ENCODE measurements at regions not wholly inside any gene's neighbourhood (a gene's known extent, or its start where the extent isn't known, plus 50 kb on each side); places are given as distances from the start of the nearest gene placed in this dataset.

GRCh38 chr2:100207411-100207885 lies 65.1 kb upstream of the AFF3 start:
- no peak for FAIRE-seq
- in situ Hi-C loops (cut with MboI), result no loop called here
- no peak overlapping the region for H3K4me3 ChIP-seq
- no TSS peak for BruUV-seq (replicated peaks)
- ChIA-PET POLR2A (interaction anchor here (0.6 kb wide), 1 partner anchor 316 kb away, joined by 4 read pairs; no protein-coding TSS in a partner anchor), CTCF (ENCODE audit: low intra/inter-chr PET ratio) (no interaction called here)
- intact Hi-C loops (cut with micrococcal nuclease), result no loop called here
- no peak for ATAC-seq
- no peak overlapping the region for H3K4me2 ChIP-seq (ENCODE audit: insufficient read depth, low read length)
- no peaks in the 10 kb centered on the region for H3K36me3 ChIP-seq (ENCODE audit: control insufficient read depth, insufficient read depth, low read length)
- no peak for DNase-seq (ENCODE audit: extremely low read depth in 1 of 4, low spot score in 3 of 4)
- no peak overlapping the region for H3K9ac ChIP-seq (ENCODE audit: insufficient read depth in 1 of 2, low read depth in 2 of 2, low read length in 2 of 2)
- no peaks in the 10 kb centered on the region for H3K9me1 ChIP-seq (ENCODE audit: control insufficient read depth, insufficient read depth, low read length)
- no peaks in the 10 kb centered on the region for H4K20me1 ChIP-seq (replicated peaks; ENCODE audit: control insufficient read depth, insufficient read depth, low read length)
- no peak overlapping the region for H3K27ac ChIP-seq (ENCODE audit: extremely low read depth, low read depth, low read length)
- H3K79me2 ChIP-seq (ENCODE audit: control insufficient read depth, insufficient read depth, low read length), result no peaks in the 10 kb centered on the region
- TF ChIP-seq NR2F6 (CRISPR knock-in tag; IDR thresholded peaks at IDR 0.05) (no peak), NFIX (CRISPR knock-in tag; IDR thresholded peaks at IDR 0.05; ENCODE audit: low read depth) (no peak), CBX1 (IDR thresholded peaks at IDR 0.05; ENCODE audit: low read depth) (no peak)
- TF ChIP-seq, protein P1, sequence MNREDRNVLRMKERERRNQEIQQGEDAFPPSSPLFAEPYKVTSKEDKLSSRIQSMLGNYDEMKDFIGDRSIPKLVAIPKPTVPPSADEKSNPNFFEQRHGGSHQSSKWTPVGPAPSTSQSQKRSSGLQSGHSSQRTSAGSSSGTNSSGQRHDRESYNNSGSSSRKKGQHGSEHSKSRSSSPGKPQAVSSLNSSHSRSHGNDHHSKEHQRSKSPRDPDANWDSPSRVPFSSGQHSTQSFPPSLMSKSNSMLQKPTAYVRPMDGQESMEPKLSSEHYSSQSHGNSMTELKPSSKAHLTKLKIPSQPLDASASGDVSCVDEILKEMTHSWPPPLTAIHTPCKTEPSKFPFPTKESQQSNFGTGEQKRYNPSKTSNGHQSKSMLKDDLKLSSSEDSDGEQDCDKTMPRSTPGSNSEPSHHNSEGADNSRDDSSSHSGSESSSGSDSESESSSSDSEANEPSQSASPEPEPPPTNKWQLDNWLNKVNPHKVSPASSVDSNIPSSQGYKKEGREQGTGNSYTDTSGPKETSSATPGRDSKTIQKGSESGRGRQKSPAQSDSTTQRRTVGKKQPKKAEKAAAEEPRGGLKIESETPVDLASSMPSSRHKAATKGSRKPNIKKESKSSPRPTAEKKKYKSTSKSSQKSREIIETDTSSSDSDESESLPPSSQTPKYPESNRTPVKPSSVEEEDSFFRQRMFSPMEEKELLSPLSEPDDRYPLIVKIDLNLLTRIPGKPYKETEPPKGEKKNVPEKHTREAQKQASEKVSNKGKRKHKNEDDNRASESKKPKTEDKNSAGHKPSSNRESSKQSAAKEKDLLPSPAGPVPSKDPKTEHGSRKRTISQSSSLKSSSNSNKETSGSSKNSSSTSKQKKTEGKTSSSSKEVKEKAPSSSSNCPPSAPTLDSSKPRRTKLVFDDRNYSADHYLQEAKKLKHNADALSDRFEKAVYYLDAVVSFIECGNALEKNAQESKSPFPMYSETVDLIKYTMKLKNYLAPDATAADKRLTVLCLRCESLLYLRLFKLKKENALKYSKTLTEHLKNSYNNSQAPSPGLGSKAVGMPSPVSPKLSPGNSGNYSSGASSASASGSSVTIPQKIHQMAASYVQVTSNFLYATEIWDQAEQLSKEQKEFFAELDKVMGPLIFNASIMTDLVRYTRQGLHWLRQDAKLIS (CRISPR knock-in tag; IDR thresholded peaks at IDR 0.05), result no peak
- TF ChIP-seq, protein P2, sequence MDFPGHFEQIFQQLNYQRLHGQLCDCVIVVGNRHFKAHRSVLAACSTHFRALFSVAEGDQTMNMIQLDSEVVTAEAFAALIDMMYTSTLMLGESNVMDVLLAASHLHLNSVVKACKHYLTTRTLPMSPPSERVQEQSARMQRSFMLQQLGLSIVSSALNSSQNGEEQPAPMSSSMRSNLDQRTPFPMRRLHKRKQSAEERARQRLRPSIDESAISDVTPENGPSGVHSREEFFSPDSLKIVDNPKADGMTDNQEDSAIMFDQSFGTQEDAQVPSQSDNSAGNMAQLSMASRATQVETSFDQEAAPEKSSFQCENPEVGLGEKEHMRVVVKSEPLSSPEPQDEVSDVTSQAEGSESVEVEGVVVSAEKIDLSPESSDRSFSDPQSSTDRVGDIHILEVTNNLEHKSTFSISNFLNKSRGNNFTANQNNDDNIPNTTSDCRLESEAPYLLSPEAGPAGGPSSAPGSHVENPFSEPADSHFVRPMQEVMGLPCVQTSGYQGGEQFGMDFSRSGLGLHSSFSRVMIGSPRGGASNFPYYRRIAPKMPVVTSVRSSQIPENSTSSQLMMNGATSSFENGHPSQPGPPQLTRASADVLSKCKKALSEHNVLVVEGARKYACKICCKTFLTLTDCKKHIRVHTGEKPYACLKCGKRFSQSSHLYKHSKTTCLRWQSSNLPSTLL (IDR thresholded peaks at IDR 0.05), result no peak
- WGBS (ENCODE audit: insufficient coverage, low coverage, missing lambda C conversion rate), result 2% methylated on average over 5 of the region's 6 CpGs
- H2AFZ ChIP-seq (ENCODE audit: low read depth, low read length), result no peak overlapping the region
- H3K27me3 ChIP-seq (ENCODE audit: control insufficient read depth in 2 of 2, insufficient read depth in 2 of 2, low read length in 2 of 2), result peaks cover 13 to 40% of the 10 kb centered on the region in 2 experiments
- no peaks in the 10 kb centered on the region for H3K4me1 ChIP-seq (replicated peaks in 1 of 2; ENCODE audit: control insufficient read depth in 2 of 2, insufficient read depth in 2 of 2, low read length in 2 of 2)
- H3K9me3 ChIP-seq (replicated peaks; ENCODE audit: control insufficient read depth, insufficient read depth, low read depth, low read length), result no peaks in the 10 kb centered on the region
